ENCODE measurements at regions not wholly inside any gene's neighbourhood (a gene's known extent, or its start where the extent isn't known, plus 50 kb on each side); places are given as distances from the start of the nearest gene placed in this dataset.

DNA sequence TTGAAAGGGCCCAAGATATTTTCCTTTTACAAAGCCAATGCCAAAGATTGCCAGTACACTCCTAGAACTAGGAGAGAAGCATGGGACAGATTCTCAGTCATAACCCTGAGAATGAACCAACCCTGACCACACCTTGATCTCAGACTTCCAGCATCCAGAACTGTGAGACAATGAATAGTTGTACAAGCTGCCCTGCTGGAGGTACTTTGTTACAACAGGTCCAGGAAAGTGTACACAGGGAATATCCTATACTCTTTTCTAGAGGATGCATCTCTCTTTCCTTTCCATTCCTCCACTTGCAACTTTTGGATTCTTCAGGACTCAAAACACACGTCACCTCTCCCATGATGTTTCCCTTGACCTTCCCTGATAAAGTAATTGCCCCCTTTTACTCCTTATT lies 325.7 kb downstream of the RFC3 start:
- no peak for ATAC-seq
- TF ChIP-seq ZC3H10 (CRISPR knock-in tag; IDR thresholded peaks at IDR 0.05) (no peak), RARB (CRISPR knock-in tag; IDR thresholded peaks at IDR 0.05) (no peak)
- TF ChIP-seq, protein P1, sequence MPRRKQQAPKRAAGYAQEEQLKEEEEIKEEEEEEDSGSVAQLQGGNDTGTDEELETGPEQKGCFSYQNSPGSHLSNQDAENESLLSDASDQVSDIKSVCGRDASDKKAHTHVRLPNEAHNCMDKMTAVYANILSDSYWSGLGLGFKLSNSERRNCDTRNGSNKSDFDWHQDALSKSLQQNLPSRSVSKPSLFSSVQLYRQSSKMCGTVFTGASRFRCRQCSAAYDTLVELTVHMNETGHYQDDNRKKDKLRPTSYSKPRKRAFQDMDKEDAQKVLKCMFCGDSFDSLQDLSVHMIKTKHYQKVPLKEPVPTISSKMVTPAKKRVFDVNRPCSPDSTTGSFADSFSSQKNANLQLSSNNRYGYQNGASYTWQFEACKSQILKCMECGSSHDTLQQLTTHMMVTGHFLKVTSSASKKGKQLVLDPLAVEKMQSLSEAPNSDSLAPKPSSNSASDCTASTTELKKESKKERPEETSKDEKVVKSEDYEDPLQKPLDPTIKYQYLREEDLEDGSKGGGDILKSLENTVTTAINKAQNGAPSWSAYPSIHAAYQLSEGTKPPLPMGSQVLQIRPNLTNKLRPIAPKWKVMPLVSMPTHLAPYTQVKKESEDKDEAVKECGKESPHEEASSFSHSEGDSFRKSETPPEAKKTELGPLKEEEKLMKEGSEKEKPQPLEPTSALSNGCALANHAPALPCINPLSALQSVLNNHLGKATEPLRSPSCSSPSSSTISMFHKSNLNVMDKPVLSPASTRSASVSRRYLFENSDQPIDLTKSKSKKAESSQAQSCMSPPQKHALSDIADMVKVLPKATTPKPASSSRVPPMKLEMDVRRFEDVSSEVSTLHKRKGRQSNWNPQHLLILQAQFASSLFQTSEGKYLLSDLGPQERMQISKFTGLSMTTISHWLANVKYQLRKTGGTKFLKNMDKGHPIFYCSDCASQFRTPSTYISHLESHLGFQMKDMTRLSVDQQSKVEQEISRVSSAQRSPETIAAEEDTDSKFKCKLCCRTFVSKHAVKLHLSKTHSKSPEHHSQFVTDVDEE (CRISPR knock-in tag; IDR thresholded peaks at IDR 0.05) = no peak

DNA sequence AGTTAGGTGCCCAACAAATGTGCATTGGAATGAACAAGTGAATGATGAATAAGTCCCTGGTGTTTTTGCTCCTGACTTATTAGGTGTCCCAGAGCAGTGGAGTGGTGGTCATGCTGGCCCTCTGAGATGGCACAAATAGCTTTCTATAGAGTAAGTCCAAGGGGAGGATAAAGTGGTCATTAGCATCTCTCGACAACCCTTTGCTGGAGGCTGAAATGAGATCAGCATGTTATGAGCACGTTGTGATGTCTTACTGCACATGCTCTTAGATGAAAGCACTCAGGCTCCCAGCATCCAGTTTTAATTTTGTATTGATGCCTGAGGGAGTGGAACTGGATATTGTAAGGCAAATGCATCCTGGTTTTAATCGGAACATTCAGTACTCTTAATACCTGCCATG lies 326.2 kb downstream of the RFC3 start:
- TF ChIP-seq, protein P2, sequence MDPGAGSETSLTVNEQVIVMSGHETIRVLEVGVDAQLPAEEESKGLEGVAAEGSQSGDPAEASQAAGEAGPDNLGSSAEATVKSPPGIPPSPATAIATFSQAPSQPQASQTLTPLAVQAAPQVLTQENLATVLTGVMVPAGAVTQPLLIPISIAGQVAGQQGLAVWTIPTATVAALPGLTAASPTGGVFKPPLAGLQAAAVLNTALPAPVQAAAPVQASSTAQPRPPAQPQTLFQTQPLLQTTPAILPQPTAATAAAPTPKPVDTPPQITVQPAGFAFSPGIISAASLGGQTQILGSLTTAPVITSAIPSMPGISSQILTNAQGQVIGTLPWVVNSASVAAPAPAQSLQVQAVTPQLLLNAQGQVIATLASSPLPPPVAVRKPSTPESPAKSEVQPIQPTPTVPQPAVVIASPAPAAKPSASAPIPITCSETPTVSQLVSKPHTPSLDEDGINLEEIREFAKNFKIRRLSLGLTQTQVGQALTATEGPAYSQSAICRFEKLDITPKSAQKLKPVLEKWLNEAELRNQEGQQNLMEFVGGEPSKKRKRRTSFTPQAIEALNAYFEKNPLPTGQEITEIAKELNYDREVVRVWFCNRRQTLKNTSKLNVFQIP (CRISPR knock-in tag; IDR thresholded peaks at IDR 0.05; ENCODE audit: borderline replicate concordance, low read depth) = no peak
- TF ChIP-seq, protein P3, sequence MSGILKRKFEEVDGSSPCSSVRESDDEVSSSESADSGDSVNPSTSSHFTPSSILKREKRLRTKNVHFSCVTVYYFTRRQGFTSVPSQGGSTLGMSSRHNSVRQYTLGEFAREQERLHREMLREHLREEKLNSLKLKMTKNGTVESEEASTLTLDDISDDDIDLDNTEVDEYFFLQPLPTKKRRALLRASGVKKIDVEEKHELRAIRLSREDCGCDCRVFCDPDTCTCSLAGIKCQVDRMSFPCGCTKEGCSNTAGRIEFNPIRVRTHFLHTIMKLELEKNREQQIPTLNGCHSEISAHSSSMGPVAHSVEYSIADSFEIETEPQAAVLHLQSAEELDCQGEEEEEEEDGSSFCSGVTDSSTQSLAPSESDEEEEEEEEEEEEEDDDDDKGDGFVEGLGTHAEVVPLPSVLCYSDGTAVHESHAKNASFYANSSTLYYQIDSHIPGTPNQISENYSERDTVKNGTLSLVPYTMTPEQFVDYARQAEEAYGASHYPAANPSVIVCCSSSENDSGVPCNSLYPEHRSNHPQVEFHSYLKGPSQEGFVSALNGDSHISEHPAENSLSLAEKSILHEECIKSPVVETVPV (CRISPR knock-in tag; IDR thresholded peaks at IDR 0.05) = no peak
- no peak for TF ChIP-seq ZC3H10 (CRISPR knock-in tag; IDR thresholded peaks at IDR 0.05)
- no peak for TF ChIP-seq GLIS3 (CRISPR knock-in tag; IDR thresholded peaks at IDR 0.05)
- no peak for TF ChIP-seq ESRRG (CRISPR knock-in tag; IDR thresholded peaks at IDR 0.05)
- TF ChIP-seq PPARA (CRISPR knock-in tag; IDR thresholded peaks at IDR 0.05; ENCODE audit: borderline replicate concordance) = no peak
- TF ChIP-seq ZFP3 (CRISPR knock-in tag; IDR thresholded peaks at IDR 0.05) = no peak
- no peak for ATAC-seq

DNA sequence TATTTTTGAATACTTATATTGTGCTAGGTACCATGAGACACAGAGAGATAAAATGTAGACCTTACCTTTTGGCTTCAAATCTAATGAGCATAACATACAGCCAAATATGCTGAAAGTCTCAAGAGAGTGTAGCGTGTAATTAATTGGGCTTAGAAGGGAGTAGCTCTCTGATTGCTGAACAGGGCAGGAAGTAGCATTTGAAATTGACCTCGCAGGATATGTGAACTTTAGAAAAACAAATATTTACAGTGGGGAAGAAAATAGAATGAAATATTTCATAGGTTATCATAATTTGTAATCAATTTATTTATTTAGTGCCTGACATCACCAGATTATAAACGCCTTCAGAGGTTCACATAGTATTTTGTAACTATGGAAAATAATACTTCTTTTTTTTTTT lies 327.1 kb downstream of the RFC3 start:
- TF ChIP-seq ESRRG (CRISPR knock-in tag; IDR thresholded peaks at IDR 0.05) = no peak
- no peak for TF ChIP-seq OSR1 (CRISPR knock-in tag; IDR thresholded peaks at IDR 0.05)
- TF ChIP-seq, protein P2 (CRISPR knock-in tag; IDR thresholded peaks at IDR 0.05; ENCODE audit: borderline replicate concordance, low read depth) = no peak
- no peak for TF ChIP-seq ZFP30 (CRISPR knock-in tag; IDR thresholded peaks at IDR 0.05)
- TF ChIP-seq, protein P1 (CRISPR knock-in tag; IDR thresholded peaks at IDR 0.05) = no peak
- no peak for TF ChIP-seq SNAI2 (CRISPR knock-in tag; IDR thresholded peaks at IDR 0.05)
- no peak for TF ChIP-seq ZNF70 (CRISPR knock-in tag; IDR thresholded peaks at IDR 0.05)
- no peak for TF ChIP-seq RARB (CRISPR knock-in tag; IDR thresholded peaks at IDR 0.05)
- TF ChIP-seq PPARA (CRISPR knock-in tag; IDR thresholded peaks at IDR 0.05; ENCODE audit: borderline replicate concordance) = no peak
- TF ChIP-seq, protein P3 (CRISPR knock-in tag; IDR thresholded peaks at IDR 0.05) = no peak
- TF ChIP-seq CSDC2 (CRISPR knock-in tag; IDR thresholded peaks at IDR 0.05) = no peak
- TF ChIP-seq, protein P4, sequence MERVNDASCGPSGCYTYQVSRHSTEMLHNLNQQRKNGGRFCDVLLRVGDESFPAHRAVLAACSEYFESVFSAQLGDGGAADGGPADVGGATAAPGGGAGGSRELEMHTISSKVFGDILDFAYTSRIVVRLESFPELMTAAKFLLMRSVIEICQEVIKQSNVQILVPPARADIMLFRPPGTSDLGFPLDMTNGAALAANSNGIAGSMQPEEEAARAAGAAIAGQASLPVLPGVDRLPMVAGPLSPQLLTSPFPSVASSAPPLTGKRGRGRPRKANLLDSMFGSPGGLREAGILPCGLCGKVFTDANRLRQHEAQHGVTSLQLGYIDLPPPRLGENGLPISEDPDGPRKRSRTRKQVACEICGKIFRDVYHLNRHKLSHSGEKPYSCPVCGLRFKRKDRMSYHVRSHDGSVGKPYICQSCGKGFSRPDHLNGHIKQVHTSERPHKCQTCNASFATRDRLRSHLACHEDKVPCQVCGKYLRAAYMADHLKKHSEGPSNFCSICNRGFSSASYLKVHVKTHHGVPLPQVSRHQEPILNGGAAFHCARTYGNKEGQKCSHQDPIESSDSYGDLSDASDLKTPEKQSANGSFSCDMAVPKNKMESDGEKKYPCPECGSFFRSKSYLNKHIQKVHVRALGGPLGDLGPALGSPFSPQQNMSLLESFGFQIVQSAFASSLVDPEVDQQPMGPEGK (CRISPR knock-in tag; IDR thresholded peaks at IDR 0.05; ENCODE audit: borderline replicate concordance) = no peak
- TF ChIP-seq ZNF8 (CRISPR knock-in tag; IDR thresholded peaks at IDR 0.05) = no peak

More for the DNA sequence above, 327.1 kb downstream of the RFC3 start:
- no peak for ATAC-seq

Measured in SK-N-SH treated with all-trans-retinoic acid at 6 μM for 48 hours (cell line).